Thyroid gland (tissue), 4 donors: ENCODE measurements at regions not wholly inside any gene's neighbourhood (a gene's known extent, or its start where the extent isn't known, plus 50 kb on each side); places are given as distances from the start of the nearest gene placed in this dataset.

Source experiments
- CTCF ChIP-seq, 6 experiments: fragments of 200-600 bp in 3 of 6; fragments of 450-650 bp in 3 of 6; sonication (generic) in 3 of 6; IDR thresholded peaks; one replicate each; pipeline ENCODE4 v1.5.1; 2016 to 2019; ENCODE audit warnings: antibody characterized with exemption in 6 of 6, mild to moderate bottlenecking in 2 of 6, inconsistent platforms in 1 of 6, moderate library complexity in 1 of 6
- POLR2A ChIP-seq, 2 donors: fragments of 450-650 bp; IDR thresholded peaks; one replicate each; pipeline ENCODE4 v1.6.1; 2017; ENCODE audit warnings: antibody characterized with exemption in 2 of 2, mild to moderate bottlenecking in 2 of 2, moderate library complexity in 1 of 2

- no peak for TF ChIP-seq CTCF (IDR thresholded peaks at IDR 0.05)
- no peak for TF ChIP-seq POLR2A (IDR thresholded peaks at IDR 0.05)
Observed at GRCh38 chr2:82007071-82007664, 1702.6 kb upstream of the LRRTM1 start.
